ENCODE measurements at regions not wholly inside any gene's neighbourhood (a gene's known extent, or its start where the extent isn't known, plus 50 kb on each side); places are given as distances from the start of the nearest gene placed in this dataset.

DNA sequence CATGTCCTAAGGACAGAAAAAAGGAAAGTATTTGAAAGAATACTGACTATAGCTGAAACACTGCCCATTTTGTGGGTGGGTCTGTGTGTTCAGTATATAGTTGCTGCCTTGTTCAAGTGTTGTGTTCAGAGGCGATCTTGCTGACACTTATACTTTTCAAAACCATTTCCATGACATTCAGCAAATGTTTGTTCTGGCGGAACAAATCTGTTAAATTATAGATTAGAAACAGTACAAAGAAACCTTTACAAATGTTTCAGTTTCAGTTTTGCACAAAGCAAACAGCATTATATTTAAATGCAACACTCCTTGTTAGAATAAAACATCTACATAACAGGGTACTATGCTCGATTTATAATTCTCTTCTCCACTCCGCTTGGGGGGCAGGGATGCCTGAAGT, 2276.3 kb downstream of the MAT2B start:
- H3K4me3 ChIP-seq (ENCODE audit: insufficient read depth, low read depth, low read length): no peak overlapping the region
- no peaks in the 10 kb centered on the region for H3K4me1 ChIP-seq (ENCODE audit: control insufficient read depth, insufficient read depth, low read length)
- whole genome bisulfite sequencing, 2 experiments: 91 to 95% methylated on average over 2 to 4 of the region's 4 CpGs
- H3K27ac ChIP-seq (ENCODE audit: insufficient read depth, low read depth, low read length, poor library complexity, severe bottlenecking): no peak overlapping the region
- H3K36me3 ChIP-seq (ENCODE audit: control insufficient read depth, insufficient read depth, low read length): no peaks in the 10 kb centered on the region
- H3K9me3 ChIP-seq (ENCODE audit: control insufficient read depth, low read length): no peaks in the 10 kb centered on the region
- no peaks in the 10 kb centered on the region for H3K27me3 ChIP-seq (ENCODE audit: control insufficient read depth, insufficient read depth, low read length, poor library complexity, severe bottlenecking)

DNA sequence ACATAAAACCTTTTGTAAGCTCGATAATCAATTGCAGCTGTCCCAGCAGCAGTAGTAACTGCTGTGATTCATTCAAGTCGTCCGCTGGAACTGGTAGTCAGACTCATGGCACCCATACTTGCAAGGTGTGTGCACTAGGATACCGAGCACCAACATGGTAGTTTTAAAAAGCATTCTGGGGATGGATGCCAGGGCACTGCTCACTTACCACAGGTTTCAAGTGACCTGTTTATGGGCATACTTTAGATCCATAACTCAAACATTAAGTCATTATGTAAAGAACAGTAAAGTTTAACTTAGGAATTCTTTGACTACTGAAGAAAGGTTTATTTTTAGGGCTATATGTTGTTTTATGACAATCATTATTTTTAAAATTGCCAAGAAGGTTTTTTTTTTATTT, 2277.6 kb downstream of the MAT2B start:
- no peaks in the 10 kb centered on the region for H3K27me3 ChIP-seq (ENCODE audit: control insufficient read depth, insufficient read depth, low read length, poor library complexity, severe bottlenecking)
- no peaks in the 10 kb centered on the region for H3K9me3 ChIP-seq (ENCODE audit: control insufficient read depth, low read length)
- no peaks in the 10 kb centered on the region for H3K4me1 ChIP-seq (ENCODE audit: control insufficient read depth, insufficient read depth, low read length)
- H3K36me3 ChIP-seq (ENCODE audit: control insufficient read depth, insufficient read depth, low read length): no peaks in the 10 kb centered on the region
- no peak overlapping the region for H3K27ac ChIP-seq (ENCODE audit: insufficient read depth, low read depth, low read length, poor library complexity, severe bottlenecking)
- 92 to 96% methylated on average over 4 of the region's 4 CpGs for WGBS, 2 experiments
- no peak overlapping the region for H3K4me3 ChIP-seq (ENCODE audit: insufficient read depth, low read depth, low read length)

- Histone ChIP-seq H3K36me3 (ENCODE audit: control insufficient read depth, insufficient read depth, low read length) (no peaks in the 10 kb centered on the region), H3K4me1 (ENCODE audit: control insufficient read depth, insufficient read depth, low read length) (no peaks in the 10 kb centered on the region), H3K27ac (ENCODE audit: insufficient read depth, low read depth, low read length, poor library complexity, severe bottlenecking) (no peak overlapping the region), H3K27me3 (ENCODE audit: control insufficient read depth, insufficient read depth, low read length, poor library complexity, severe bottlenecking) (no peaks in the 10 kb centered on the region), H3K4me3 (ENCODE audit: insufficient read depth, low read depth, low read length) (no peak overlapping the region), H3K9me3 (ENCODE audit: control insufficient read depth, low read length) (no peaks in the 10 kb centered on the region)
- 94 to 97% methylated on average over 3 of the region's 3 CpGs for WGBS, 2 experiments
Measured at GRCh38 chr5:165786073-165786472, 2280.7 kb downstream of the MAT2B start.

DNA sequence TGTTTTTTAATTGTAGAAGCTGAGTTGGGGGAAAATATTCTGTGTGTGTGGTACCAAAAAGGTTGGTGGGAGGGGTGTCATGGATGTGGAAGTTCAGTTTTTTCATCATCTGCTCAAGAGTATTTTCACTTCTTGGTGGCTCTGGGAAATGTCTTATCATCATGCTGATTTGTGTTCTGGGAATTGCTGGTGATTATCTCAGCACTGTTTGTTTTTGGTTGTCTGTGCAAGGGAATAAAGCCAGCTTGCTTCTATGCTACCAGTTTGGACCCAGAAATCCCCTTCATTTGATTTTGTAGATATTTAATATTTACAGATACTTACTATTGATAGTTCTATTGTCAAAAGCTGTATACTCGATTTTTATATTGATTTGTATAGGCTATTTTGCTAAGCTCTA, 2289.7 kb downstream of the MAT2B start:
- no peaks in the 10 kb centered on the region for H3K9me3 ChIP-seq (ENCODE audit: control insufficient read depth, low read length)
- WGBS, 2 experiments: no CpG with 5 or more reads among the region's 1 CpG
- no peaks in the 10 kb centered on the region for H3K36me3 ChIP-seq (ENCODE audit: control insufficient read depth, insufficient read depth, low read length)
- H3K4me1 ChIP-seq (ENCODE audit: control insufficient read depth, insufficient read depth, low read length): no peaks in the 10 kb centered on the region
- no peaks in the 10 kb centered on the region for H3K27me3 ChIP-seq (ENCODE audit: control insufficient read depth, insufficient read depth, low read length, poor library complexity, severe bottlenecking)
- H3K4me3 ChIP-seq (ENCODE audit: insufficient read depth, low read depth, low read length): no peak overlapping the region
- H3K27ac ChIP-seq (ENCODE audit: insufficient read depth, low read depth, low read length, poor library complexity, severe bottlenecking): no peak overlapping the region

DNA sequence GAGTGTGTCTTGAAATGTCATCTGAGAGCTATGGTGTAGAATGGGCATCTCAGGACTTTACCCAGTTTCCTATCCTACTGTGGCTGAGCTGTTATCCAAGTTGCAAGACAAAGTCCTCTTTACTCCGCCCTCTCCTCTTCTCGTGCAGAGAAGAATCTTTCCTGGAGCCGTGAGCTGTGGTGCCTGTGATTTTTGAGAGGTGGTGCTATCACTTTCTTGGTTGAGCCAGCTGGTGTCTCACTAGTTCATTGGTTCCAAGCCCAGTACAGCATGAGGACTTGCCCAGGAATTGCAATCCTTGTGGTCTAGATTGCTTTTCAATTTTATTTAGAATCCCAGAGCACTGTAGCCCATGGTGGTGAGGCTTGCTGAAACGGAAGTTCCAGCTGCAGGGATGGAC, 2300.3 kb downstream of the MAT2B start:
- H3K4me1 ChIP-seq (ENCODE audit: control insufficient read depth, insufficient read depth, low read length): no peaks in the 10 kb centered on the region
- WGBS, 2 experiments: 44 to 45% methylated on average over 4 of the region's 4 CpGs

GRCh38 chr5:165808335-165808734, 2302.9 kb downstream of the MAT2B start:
- Histone ChIP-seq H3K27me3 (ENCODE audit: control insufficient read depth, insufficient read depth, low read length, poor library complexity, severe bottlenecking) (no peaks in the 10 kb centered on the region), H3K36me3 (ENCODE audit: control insufficient read depth, insufficient read depth, low read length) (no peaks in the 10 kb centered on the region), H3K4me1 (ENCODE audit: control insufficient read depth, insufficient read depth, low read length) (no peaks in the 10 kb centered on the region), H3K9me3 (ENCODE audit: control insufficient read depth, low read length) (no peaks in the 10 kb centered on the region), H3K4me3 (ENCODE audit: insufficient read depth, low read depth, low read length) (no peak overlapping the region), H3K27ac (ENCODE audit: insufficient read depth, low read depth, low read length, poor library complexity, severe bottlenecking) (no peak overlapping the region)
- WGBS, 2 experiments: 96 to 97% methylated on average over 2 to 3 of the region's 3 CpGs

More for the DNA sequence above, 2300.3 kb downstream of the MAT2B start:
- Histone ChIP-seq H3K9me3 (ENCODE audit: control insufficient read depth, low read length) (no peaks in the 10 kb centered on the region), H3K36me3 (ENCODE audit: control insufficient read depth, insufficient read depth, low read length) (no peaks in the 10 kb centered on the region), H3K4me3 (ENCODE audit: insufficient read depth, low read depth, low read length) (no peak overlapping the region), H3K27ac (ENCODE audit: insufficient read depth, low read depth, low read length, poor library complexity, severe bottlenecking) (no peak overlapping the region), H3K27me3 (ENCODE audit: control insufficient read depth, insufficient read depth, low read length, poor library complexity, severe bottlenecking) (no peaks in the 10 kb centered on the region)

- no peak overlapping the region for H3K4me3 ChIP-seq (ENCODE audit: insufficient read depth, low read depth, low read length)
- H3K9me3 ChIP-seq (ENCODE audit: control insufficient read depth, low read length): no peaks in the 10 kb centered on the region
- no peaks in the 10 kb centered on the region for H3K4me1 ChIP-seq (ENCODE audit: control insufficient read depth, insufficient read depth, low read length)
- WGBS, 2 experiments: 97 to 98% methylated on average over 2 to 3 of the region's 3 CpGs
- no peak overlapping the region for H3K27ac ChIP-seq (ENCODE audit: insufficient read depth, low read depth, low read length, poor library complexity, severe bottlenecking)
- H3K36me3 ChIP-seq (ENCODE audit: control insufficient read depth, insufficient read depth, low read length): no peaks in the 10 kb centered on the region
- no peaks in the 10 kb centered on the region for H3K27me3 ChIP-seq (ENCODE audit: control insufficient read depth, insufficient read depth, low read length, poor library complexity, severe bottlenecking)
Measured at GRCh38 chr5:165809914-165810313, 2304.5 kb downstream of the MAT2B start.

GRCh38 chr5:165829504-165829903, 2324.1 kb downstream of the MAT2B start:
- no peak overlapping the region for H3K27ac ChIP-seq (ENCODE audit: insufficient read depth, low read depth, low read length, poor library complexity, severe bottlenecking)
- no peaks in the 10 kb centered on the region for H3K4me1 ChIP-seq (ENCODE audit: control insufficient read depth, insufficient read depth, low read length)
- H3K36me3 ChIP-seq (ENCODE audit: control insufficient read depth, insufficient read depth, low read length): no peaks in the 10 kb centered on the region
- H3K27me3 ChIP-seq (ENCODE audit: control insufficient read depth, insufficient read depth, low read length, poor library complexity, severe bottlenecking): no peaks in the 10 kb centered on the region
- H3K9me3 ChIP-seq (ENCODE audit: control insufficient read depth, low read length): no peaks in the 10 kb centered on the region
- 86 to 96% methylated on average over 6 of the region's 6 CpGs for WGBS, 2 experiments
- no peak overlapping the region for H3K4me3 ChIP-seq (ENCODE audit: insufficient read depth, low read depth, low read length)

DNA sequence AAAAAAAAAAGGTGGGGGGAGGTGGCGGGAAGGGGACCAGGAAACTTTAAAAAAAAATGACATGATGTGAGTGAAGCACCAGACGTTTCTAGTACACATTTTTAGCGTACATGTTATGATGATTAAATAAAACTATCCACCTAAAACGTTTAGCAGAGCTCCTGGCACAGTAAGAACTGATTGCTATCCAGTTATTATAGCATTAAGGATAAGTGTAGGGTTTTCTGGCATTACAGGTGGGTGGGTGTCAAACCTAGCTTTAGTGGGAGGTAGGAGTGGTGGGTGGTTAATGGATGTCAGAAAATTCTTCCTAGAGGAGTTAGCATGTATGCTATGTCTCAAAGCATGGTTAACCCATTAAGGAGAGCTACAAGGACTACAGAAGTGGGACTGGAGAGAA, 2329.5 kb downstream of the MAT2B start:
- no peak overlapping the region for H3K27ac ChIP-seq (ENCODE audit: insufficient read depth, low read depth, low read length, poor library complexity, severe bottlenecking)
- 97 to 98% methylated on average over 4 of the region's 4 CpGs for WGBS, 2 experiments
- no peaks in the 10 kb centered on the region for H3K36me3 ChIP-seq (ENCODE audit: control insufficient read depth, insufficient read depth, low read length)
- no peak overlapping the region for H3K4me3 ChIP-seq (ENCODE audit: insufficient read depth, low read depth, low read length)
- H3K27me3 ChIP-seq (ENCODE audit: control insufficient read depth, insufficient read depth, low read length, poor library complexity, severe bottlenecking): no peaks in the 10 kb centered on the region
- no peaks in the 10 kb centered on the region for H3K4me1 ChIP-seq (ENCODE audit: control insufficient read depth, insufficient read depth, low read length)
- no peaks in the 10 kb centered on the region for H3K9me3 ChIP-seq (ENCODE audit: control insufficient read depth, low read length)

DNA sequence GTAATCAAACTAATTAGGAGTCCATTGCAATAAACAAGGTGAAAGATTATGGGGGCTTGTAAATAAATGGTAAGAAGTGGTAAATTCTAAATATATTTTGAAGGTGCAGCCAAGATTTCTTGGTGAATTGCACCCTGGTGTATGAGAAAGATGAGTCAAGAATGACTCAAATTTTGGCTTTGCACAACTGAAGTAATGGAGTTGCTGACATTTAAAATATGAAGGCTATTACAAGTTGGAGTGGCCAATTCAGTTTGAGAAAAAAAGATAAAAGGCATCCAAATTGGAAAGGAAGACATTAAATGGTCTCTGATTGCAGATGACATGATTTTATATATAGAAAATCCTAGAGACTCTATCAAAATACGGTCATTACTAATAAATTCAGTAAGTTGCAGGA, 2330.6 kb downstream of the MAT2B start:
- Histone ChIP-seq H3K27ac (ENCODE audit: insufficient read depth, low read depth, low read length, poor library complexity, severe bottlenecking) (no peak overlapping the region), H3K27me3 (ENCODE audit: control insufficient read depth, insufficient read depth, low read length, poor library complexity, severe bottlenecking) (no peaks in the 10 kb centered on the region), H3K36me3 (ENCODE audit: control insufficient read depth, insufficient read depth, low read length) (no peaks in the 10 kb centered on the region), H3K4me3 (ENCODE audit: insufficient read depth, low read depth, low read length) (no peak overlapping the region), H3K4me1 (ENCODE audit: control insufficient read depth, insufficient read depth, low read length) (no peaks in the 10 kb centered on the region), H3K9me3 (ENCODE audit: control insufficient read depth, low read length) (no peaks in the 10 kb centered on the region)
- no CpG with 5 or more reads among the region's 1 CpG for WGBS, 2 experiments

- Histone ChIP-seq H3K27me3 (ENCODE audit: control insufficient read depth, insufficient read depth, low read length, poor library complexity, severe bottlenecking) (no peaks in the 10 kb centered on the region), H3K9me3 (ENCODE audit: control insufficient read depth, low read length) (no peaks in the 10 kb centered on the region), H3K4me1 (ENCODE audit: control insufficient read depth, insufficient read depth, low read length) (no peaks in the 10 kb centered on the region), H3K27ac (ENCODE audit: insufficient read depth, low read depth, low read length, poor library complexity, severe bottlenecking) (no peak overlapping the region), H3K4me3 (ENCODE audit: insufficient read depth, low read depth, low read length) (no peak overlapping the region), H3K36me3 (ENCODE audit: control insufficient read depth, insufficient read depth, low read length) (no peaks in the 10 kb centered on the region)
- 92% methylated on average over 2 of the region's 2 CpGs; no CpG with 5 or more reads in 1 of the 2 experiments for WGBS, 2 experiments
Measured at GRCh38 chr5:165837286-165837685, 2331.9 kb downstream of the MAT2B start.

Measured in ectodermal cell (in vitro differentiated cells).